ENCODE measurements at regions not wholly inside any gene's neighbourhood (a gene's known extent, or its start where the extent isn't known, plus 50 kb on each side); places are given as distances from the start of the nearest gene placed in this dataset.
"Not testable (repeated sequence)": the region's sequence is repeated elsewhere in the genome, so short reads cannot be mapped to it uniquely, and the experiment has no call there.

- DNase-seq = no peak
Measured at GRCh38 chr10:121351540-121351939, 246.7 kb downstream of the FGFR2 start.

DNA sequence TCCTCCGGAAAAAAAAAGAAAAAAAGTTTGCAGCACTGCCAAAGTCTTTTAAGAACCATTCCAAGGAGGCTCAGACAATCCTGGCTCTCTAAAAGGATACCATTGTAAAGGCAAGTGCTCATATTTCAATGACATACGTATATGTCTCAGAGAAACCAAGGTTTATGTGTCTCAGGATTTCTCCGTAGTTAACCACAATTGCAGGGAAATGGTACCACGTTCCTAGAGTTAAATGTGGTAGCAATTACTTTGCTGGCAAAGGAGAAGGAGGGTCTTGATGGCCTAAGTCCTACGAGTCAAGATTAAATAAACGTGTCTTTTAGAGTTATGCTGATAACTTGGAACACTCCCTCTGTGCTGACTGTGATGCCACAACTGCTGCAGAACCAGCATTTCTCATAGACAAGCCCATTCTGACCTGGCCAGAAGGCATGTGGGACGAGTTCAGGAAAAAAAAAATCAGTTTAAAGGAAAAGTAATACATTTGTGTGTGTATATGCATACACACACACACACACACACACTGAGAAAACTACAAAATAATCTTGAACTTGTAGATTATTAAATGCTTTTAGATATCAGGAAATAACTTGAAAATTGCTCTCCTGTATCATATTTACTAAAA is 245.9 kb downstream of the FGFR2 start:
- no peak for DNase-seq

GRCh38 chr10:121355161-121355560 is 243.1 kb downstream of the FGFR2 start:
- no peak for DNase-seq

- DNase-seq = no peak
Measured at GRCh38 chr10:121356183-121356582, 242.1 kb downstream of the FGFR2 start.

- DNase-seq = no peak
Measured at GRCh38 chr10:121357401-121357800, 240.8 kb downstream of the FGFR2 start.

DNA sequence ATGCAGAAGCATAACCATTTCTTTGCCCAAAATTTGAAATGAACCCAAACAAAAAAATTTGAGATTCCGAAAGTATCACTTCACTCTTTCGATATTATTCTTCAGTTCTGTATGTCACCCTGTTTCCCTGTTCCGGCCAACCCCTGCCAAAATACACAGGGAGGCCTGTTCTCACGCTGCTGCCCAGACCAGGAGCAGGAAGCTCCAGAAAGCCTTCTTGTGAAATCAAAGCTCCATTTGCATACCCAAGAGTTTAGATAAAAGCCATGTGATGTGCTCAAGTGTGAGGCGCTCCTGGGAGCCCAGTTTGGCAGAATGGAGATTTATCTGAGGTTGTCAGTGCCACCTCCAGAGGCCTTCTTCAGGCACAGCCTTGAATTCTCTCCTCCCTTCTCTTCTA is 236.2 kb downstream of the FGFR2 start:
- no peak for DNase-seq

DNA sequence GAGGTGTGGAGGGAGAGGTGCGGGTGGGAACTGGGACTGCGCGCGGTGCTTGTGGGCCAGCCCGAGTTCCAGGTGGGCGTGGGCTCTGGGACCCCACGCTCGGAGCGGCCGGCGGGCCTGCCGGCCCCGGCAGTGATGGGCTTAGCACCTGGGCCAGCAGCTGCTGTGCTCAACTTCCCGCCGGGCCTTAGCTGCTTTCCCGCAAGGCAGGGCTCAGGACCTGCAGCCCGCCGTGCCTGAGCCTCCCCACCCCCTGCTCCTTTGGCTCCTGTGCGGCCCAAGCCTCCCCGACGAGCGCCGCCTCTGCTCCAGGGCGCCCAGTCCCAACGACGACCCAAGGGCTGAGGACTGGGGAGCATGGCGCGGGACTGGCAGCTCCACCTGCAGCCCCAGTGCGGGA is 232.7 kb downstream of the FGFR2 start:
- DNase-seq = no peak

- DNase-seq = no peak
Measured at GRCh38 chr10:121368347-121369025, 229.8 kb downstream of the FGFR2 start.

DNA sequence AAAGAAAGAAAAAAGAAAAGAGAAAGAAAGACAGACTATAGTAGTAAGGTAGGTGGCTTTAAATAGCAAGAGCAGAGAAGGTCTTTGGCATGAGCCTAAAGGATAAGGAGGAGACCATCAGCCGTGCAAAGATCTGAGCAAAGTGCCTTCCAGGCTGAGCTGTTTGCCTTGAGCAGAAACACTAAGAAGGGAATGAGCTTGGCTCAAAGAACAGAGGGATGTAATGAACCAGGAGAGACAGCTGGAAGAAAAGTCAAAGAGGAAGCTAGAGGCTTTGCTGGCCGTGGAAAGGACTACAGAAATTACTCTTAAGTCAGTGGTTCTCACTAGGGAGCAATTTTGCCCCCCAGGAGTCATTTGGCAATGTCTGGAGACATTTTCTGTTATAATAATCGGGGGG is 228.6 kb downstream of the FGFR2 start:
- no peak for DNase-seq

- no peak for DNase-seq
Measured at GRCh38 chr10:121371836-121372235, 226.4 kb downstream of the FGFR2 start.

DNA sequence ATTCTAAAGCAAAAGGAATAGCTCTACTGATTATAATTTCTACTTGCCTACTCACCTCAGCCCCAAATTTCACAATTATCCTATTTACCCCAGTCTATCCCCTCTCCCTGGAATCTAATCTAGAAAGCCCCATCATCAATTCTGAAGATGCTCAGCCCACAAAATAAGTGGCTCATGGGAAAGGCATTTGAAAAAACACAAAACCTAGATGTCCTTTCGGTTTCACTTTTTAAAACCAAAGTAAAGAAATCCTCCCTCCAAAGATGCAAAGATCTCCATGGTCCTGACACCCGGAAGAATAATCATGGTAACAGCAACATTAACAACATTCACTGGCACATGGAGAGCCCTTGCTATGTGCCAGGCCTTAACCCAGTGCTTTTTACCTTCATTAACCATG is 224.8 kb downstream of the FGFR2 start:
- DNase-seq = no peak

DNA sequence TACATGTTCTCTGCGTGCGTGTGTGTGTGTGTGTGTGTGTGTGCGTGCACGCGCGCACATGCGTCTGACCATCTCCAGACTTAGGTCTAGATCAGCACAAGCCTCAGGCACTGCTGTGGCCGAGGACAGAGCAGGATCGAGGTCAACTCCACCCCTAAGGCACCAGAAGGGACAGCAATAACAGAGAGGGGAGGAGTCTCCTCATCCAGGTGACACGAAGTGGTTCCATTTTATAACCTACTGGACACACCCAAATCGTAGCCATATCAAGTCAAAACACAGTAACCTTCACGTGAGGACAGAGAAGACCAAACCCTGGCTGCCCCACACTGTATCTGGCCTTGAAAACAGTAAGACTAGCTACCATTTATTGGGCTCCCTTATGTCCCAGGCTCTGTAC is 224.1 kb downstream of the FGFR2 start:
- no peak for DNase-seq

GRCh38 chr10:121375172-121375571 is 223.1 kb downstream of the FGFR2 start:
- DNase-seq = no peak

DNA sequence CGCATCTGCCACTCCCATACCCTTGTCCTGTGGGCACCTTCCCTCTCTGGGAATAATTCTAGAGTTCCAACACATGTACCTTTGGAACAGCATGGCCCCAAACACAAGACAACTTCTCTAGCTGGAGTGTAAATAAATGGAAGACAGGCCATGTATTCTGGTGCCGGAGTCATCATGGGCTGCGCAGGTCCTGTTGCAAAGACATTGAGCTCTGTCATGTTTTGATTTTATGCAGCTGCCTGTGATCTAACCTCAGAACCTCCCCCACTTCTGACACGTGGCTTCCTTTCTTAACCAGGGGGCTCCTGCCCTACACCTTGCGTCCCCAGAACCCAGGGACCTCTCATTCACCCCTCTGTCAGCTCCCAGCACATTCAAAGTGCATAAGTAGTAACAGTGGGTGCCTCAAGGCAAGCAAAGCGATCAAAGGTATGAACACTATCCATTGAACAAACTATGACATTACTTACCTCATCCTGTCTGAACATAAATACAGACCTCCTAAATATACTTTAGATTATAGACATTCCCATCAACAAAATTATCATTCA is 219.9 kb downstream of the FGFR2 start:
- DNase-seq = no peak

GRCh38 chr10:121379013-121379412 is 219.2 kb downstream of the FGFR2 start:
- DNase-seq = no peak

GRCh38 chr10:121380211-121380610 is 218.0 kb downstream of the FGFR2 start:
- DNase-seq = no peak

DNA sequence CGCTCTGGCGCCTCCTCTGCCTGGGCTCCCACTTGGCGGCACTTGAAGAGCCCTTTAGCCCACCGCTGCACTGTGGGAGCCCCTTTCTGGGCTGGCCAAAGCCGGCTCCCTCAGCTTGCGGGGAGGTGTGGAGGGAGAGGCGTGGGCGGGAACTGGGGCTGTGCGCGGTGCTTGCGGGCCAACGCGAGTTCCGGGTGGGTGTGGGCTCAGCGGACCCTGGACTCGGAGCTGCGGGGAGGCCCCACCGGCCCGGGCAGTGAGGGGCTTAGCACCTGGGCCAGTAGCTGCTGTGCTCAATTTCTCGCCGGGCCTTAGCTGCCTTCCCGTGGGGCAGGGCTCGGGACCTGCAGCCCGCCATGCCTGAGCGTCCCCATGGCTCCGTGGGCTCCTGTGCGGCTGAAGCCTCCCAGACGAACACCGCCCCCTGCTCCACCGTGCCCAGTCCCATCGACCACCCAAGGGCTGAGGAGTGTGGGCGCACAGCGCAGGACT is 216.2 kb downstream of the FGFR2 start:
- not testable (repeated sequence) for DNase-seq

DNA sequence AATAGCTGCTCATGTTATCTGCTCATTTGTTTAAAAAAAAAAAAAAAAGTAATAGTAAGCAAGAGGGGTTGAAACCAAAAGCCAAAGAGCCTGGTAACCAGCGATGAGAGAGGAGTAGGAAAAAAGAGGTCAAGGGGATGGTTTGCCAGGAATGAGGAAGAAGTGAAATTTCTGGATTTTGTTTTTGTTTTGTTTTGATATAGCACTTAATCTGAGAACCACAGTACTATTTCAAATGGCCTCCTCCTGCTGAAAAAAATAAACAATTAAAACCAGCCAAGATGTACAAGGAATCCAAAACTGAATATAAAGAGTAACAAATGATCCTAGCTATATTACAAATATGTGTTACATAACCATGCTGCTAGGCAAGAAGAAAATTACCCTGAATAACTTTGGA is 213.1 kb downstream of the FGFR2 start:
- DNase-seq = no peak

- DNase-seq = no peak
Measured at GRCh38 chr10:121392657-121393056, 205.6 kb downstream of the FGFR2 start.

GRCh38 chr10:121393522-121393921 is 204.7 kb downstream of the FGFR2 start:
- DNase-seq = no peak

- not testable (repeated sequence) for DNase-seq
Measured at GRCh38 chr10:121400507-121400906, 197.7 kb downstream of the FGFR2 start.

GRCh38 chr10:121403527-121403926 is 194.7 kb downstream of the FGFR2 start:
- DNase-seq = no peak

DNA sequence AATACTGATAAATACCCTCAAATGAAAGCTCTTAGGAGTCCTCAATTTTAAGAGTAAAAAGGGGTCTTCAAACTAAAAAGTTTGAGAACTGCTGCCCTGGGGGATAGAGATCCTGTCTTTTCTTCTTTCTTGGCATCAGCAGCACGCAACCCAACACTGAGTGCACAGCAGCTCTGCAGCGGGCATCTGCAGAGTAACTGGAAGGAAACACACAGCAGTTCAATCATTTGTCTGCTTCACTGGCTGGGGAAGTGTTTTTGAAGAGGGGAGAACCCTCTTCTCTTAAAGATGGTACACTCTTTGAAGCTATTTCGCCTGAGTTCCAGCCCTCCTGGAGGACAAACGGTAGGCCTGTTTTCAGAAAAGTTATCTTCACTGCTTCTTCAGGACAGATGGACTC is 193.6 kb downstream of the FGFR2 start:
- no peak for DNase-seq

GRCh38 chr10:121405096-121405495 is 193.1 kb downstream of the FGFR2 start:
- no peak for DNase-seq

- no peak for DNase-seq
Measured at GRCh38 chr10:121405549-121405948, 192.7 kb downstream of the FGFR2 start.
